Mesendoderm (in vitro differentiated cells): ENCODE measurements at regions not wholly inside any gene's neighbourhood (a gene's known extent, or its start where the extent isn't known, plus 50 kb on each side); places are given as distances from the start of the nearest gene placed in this dataset.

Experiments
- DNase-seq: peaks from one replicate; pipeline ENCODE4 v3.0.0; 2013
- H2AK5ac ChIP-seq: 2 replicates; pipeline ENCODE4 v1.6.1; 2013; ENCODE audit warnings: low read length, inconsistent platforms
- H2BK120ac ChIP-seq: 2 replicates; pipeline ENCODE4 v1.6.1; 2013; ENCODE audit warnings: low read depth, mild to moderate bottlenecking, low read length, moderate library complexity, mixed read lengths
- H2BK15ac ChIP-seq: replicated peaks from 2 replicates; pipeline ENCODE4 v1.6.1; 2013; ENCODE audit warnings: low read depth, mild to moderate bottlenecking, moderate library complexity
- H2BK5ac ChIP-seq: 2 replicates; pipeline ENCODE4 v1.6.1; 2013; ENCODE audit warnings: low read length, inconsistent platforms
- H3K18ac ChIP-seq: 2 replicates; pipeline ENCODE4 v1.6.1; 2013; ENCODE audit warnings: mild to moderate bottlenecking, low read length, mixed read lengths
- H3K23ac ChIP-seq: one replicate; pipeline ENCODE4 v1.6.1; 2013; ENCODE audit warnings: low read length
- H3K27ac ChIP-seq: 2 replicates; pipeline ENCODE4 v1.5.1; 2013; ENCODE audit warnings: low read depth, mild to moderate bottlenecking, inconsistent platforms, low read length, moderate library complexity
- H3K27me3 ChIP-seq: 2 replicates; pipeline ENCODE4 v1.6.1; 2013; ENCODE audit warnings: low read length, control low read depth, mild to moderate bottlenecking, inconsistent platforms; ENCODE audit not compliant: insufficient read depth, poor library complexity
- H3K36me3 ChIP-seq: 2 replicates; pipeline ENCODE4 v1.6.1; 2013; ENCODE audit warnings: low read length, inconsistent platforms; ENCODE audit not compliant: control insufficient read depth, insufficient read depth
- H3K4ac ChIP-seq: one replicate; pipeline ENCODE4 v1.6.1; 2013; ENCODE audit warnings: low read depth, mild to moderate bottlenecking, low read length, moderate library complexity
- H3K4me1 ChIP-seq: 2 replicates; pipeline ENCODE4 v1.6.1; 2013; ENCODE audit warnings: low read depth, low read length, inconsistent platforms; ENCODE audit not compliant: control insufficient read depth
- H3K4me2 ChIP-seq: 2 replicates; pipeline ENCODE4 v1.6.1; 2013; ENCODE audit warnings: low read length
- H3K4me3 ChIP-seq: 2 replicates; pipeline ENCODE4 v1.5.1; 2013; ENCODE audit warnings: mild to moderate bottlenecking, low read length
- H3K56ac ChIP-seq: one replicate; pipeline ENCODE4 v1.6.1; 2013; ENCODE audit warnings: low read length
- H3K79me1 ChIP-seq: 2 replicates; pipeline ENCODE4 v1.6.1; 2013; ENCODE audit warnings: low read length, inconsistent platforms
- H3K79me2 ChIP-seq: 2 replicates; pipeline ENCODE4 v1.6.1; 2013; ENCODE audit warnings: mild to moderate bottlenecking, low read length; ENCODE audit not compliant: control insufficient read depth, insufficient read depth
- H3K9ac ChIP-seq: 2 replicates; pipeline ENCODE4 v1.6.1; 2013; ENCODE audit warnings: low read length, inconsistent platforms
- H4K5ac ChIP-seq: one replicate; pipeline ENCODE4 v1.6.1; 2013; ENCODE audit warnings: low read length
- H4K8ac ChIP-seq: one replicate; pipeline ENCODE4 v1.6.1; 2013; ENCODE audit warnings: low read depth, mild to moderate bottlenecking, control low read depth, low read length, moderate library complexity
- WGBS: extraction: QIAGEN DNeasy Blood & Tissue Kit; methylation state at CpG from one replicate; pipeline ENCODE4 v1.1.7; 2013; ENCODE audit warnings: low lambda C conversion rate, missing lambda C conversion rate; ENCODE audit not compliant: insufficient coverage; ENCODE audit errors: extremely low coverage; 5-methylcytosine and 5-hydroxymethylcytosine counted together

- Histone ChIP-seq H3K56ac (no peak overlapping the region), H3K36me3 (no peaks in the 10 kb centered on the region), H4K5ac (no peak overlapping the region), H3K27ac (no peak overlapping the region), H3K4me2 (no peak overlapping the region), H3K23ac (no peak overlapping the region), H2BK15ac (no peak overlapping the region), H3K79me2 (no peaks in the 10 kb centered on the region), H3K18ac (no peak overlapping the region), H4K8ac (no peak overlapping the region), H3K27me3 (no peaks in the 10 kb centered on the region), H3K4me1 (no peaks in the 10 kb centered on the region), H2AK5ac (no peak overlapping the region), H2BK120ac (no peak overlapping the region), H3K9ac (no peak overlapping the region), H3K4me3 (no peak overlapping the region), H2BK5ac (no peak overlapping the region), H3K79me1 (no peaks in the 10 kb centered on the region), H3K4ac (no peak overlapping the region)
- DNase-seq: no peak
- no CpG with 5 or more reads among the region's 1 CpG for WGBS
Observed at GRCh38 chr13:76350399-76350798, 535.8 kb downstream of the KCTD12 start.

GRCh38 chr13:76349700-76350099, 536.5 kb downstream of the KCTD12 start:
- Histone ChIP-seq H3K79me2 (no peaks in the 10 kb centered on the region), H3K27me3 (no peaks in the 10 kb centered on the region), H3K18ac (no peak overlapping the region), H3K36me3 (no peaks in the 10 kb centered on the region), H3K9ac (no peak overlapping the region), H4K5ac (no peak overlapping the region), H3K23ac (no peak overlapping the region), H2BK15ac (no peak overlapping the region), H3K4me2 (no peak overlapping the region), H3K27ac (no peak overlapping the region), H4K8ac (no peak overlapping the region), H2BK5ac (no peak overlapping the region), H3K4me3 (no peak overlapping the region), H3K4me1 (no peaks in the 10 kb centered on the region), H2BK120ac (no peak overlapping the region), H2AK5ac (no peak overlapping the region), H3K79me1 (no peaks in the 10 kb centered on the region), H3K56ac (no peak overlapping the region), H3K4ac (no peak overlapping the region)
- no peak for DNase-seq
- no CpG with 5 or more reads among the region's 2 CpGs for WGBS

- no peak for DNase-seq
- Histone ChIP-seq H2AK5ac (no peak overlapping the region), H3K27me3 (no peaks in the 10 kb centered on the region), H3K27ac (no peak overlapping the region), H2BK15ac (no peak overlapping the region), H4K5ac (no peak overlapping the region), H3K4me3 (no peak overlapping the region), H2BK120ac (no peak overlapping the region), H3K56ac (no peak overlapping the region), H3K4ac (no peak overlapping the region), H3K23ac (no peak overlapping the region), H3K18ac (no peak overlapping the region), H3K36me3 (no peaks in the 10 kb centered on the region), H3K79me1 (no peaks in the 10 kb centered on the region), H3K9ac (no peak overlapping the region), H3K4me1 (no peaks in the 10 kb centered on the region), H3K4me2 (no peak overlapping the region), H4K8ac (no peak overlapping the region), H3K79me2 (no peaks in the 10 kb centered on the region), H2BK5ac (no peak overlapping the region)
- no CpG with 5 or more reads among the region's 2 CpGs for WGBS
Observed at GRCh38 chr13:76339649-76340048, 546.6 kb downstream of the KCTD12 start.

GRCh38 chr13:76338003-76338402, 548.2 kb downstream of the KCTD12 start:
- H3K79me2 ChIP-seq: no peaks in the 10 kb centered on the region
- no peak overlapping the region for H2BK120ac ChIP-seq
- H2BK5ac ChIP-seq: no peak overlapping the region
- H3K4me1 ChIP-seq: no peaks in the 10 kb centered on the region
- no peak overlapping the region for H3K27ac ChIP-seq
- H3K18ac ChIP-seq: no peak overlapping the region
- WGBS: no CpG with 5 or more reads among the region's 2 CpGs
- no peak overlapping the region for H3K4me3 ChIP-seq
- H3K27me3 ChIP-seq: no peaks in the 10 kb centered on the region
- no peak overlapping the region for H3K23ac ChIP-seq
- no peaks in the 10 kb centered on the region for H3K79me1 ChIP-seq
- no peak overlapping the region for H3K56ac ChIP-seq
- no peak overlapping the region for H3K4ac ChIP-seq
- no peaks in the 10 kb centered on the region for H3K36me3 ChIP-seq
- H3K4me2 ChIP-seq: no peak overlapping the region
- no peak overlapping the region for H4K5ac ChIP-seq
- H2AK5ac ChIP-seq: no peak overlapping the region
- H3K9ac ChIP-seq: no peak overlapping the region
- H4K8ac ChIP-seq: no peak overlapping the region
- H2BK15ac ChIP-seq: no peak overlapping the region
- DNase-seq: no peak

- H3K56ac ChIP-seq: no peak overlapping the region
- no peak overlapping the region for H2AK5ac ChIP-seq
- no peaks in the 10 kb centered on the region for H3K79me2 ChIP-seq
- no peak overlapping the region for H3K23ac ChIP-seq
- no CpG with 5 or more reads among the region's 2 CpGs for WGBS
- no peak for DNase-seq
- no peaks in the 10 kb centered on the region for H3K36me3 ChIP-seq
- H3K27me3 ChIP-seq: no peaks in the 10 kb centered on the region
- no peaks in the 10 kb centered on the region for H3K4me1 ChIP-seq
- no peak overlapping the region for H3K4ac ChIP-seq
- H3K79me1 ChIP-seq: no peaks in the 10 kb centered on the region
- H2BK15ac ChIP-seq: no peak overlapping the region
- no peak overlapping the region for H3K18ac ChIP-seq
- no peak overlapping the region for H2BK5ac ChIP-seq
- H4K8ac ChIP-seq: no peak overlapping the region
- no peak overlapping the region for H3K4me3 ChIP-seq
- no peak overlapping the region for H3K4me2 ChIP-seq
- no peak overlapping the region for H3K27ac ChIP-seq
- H2BK120ac ChIP-seq: no peak overlapping the region
- H4K5ac ChIP-seq: no peak overlapping the region
- no peak overlapping the region for H3K9ac ChIP-seq
Observed at GRCh38 chr13:76336889-76337844, 549.0 kb downstream of the KCTD12 start.

GRCh38 chr13:76335463-76335862, 550.7 kb downstream of the KCTD12 start:
- no peak overlapping the region for H3K18ac ChIP-seq
- no peaks in the 10 kb centered on the region for H3K4me1 ChIP-seq
- H4K5ac ChIP-seq: no peak overlapping the region
- H3K9ac ChIP-seq: no peak overlapping the region
- no peak overlapping the region for H3K4ac ChIP-seq
- no peak overlapping the region for H3K56ac ChIP-seq
- H3K36me3 ChIP-seq: no peaks in the 10 kb centered on the region
- H4K8ac ChIP-seq: no peak overlapping the region
- H2BK15ac ChIP-seq: no peak overlapping the region
- no peaks in the 10 kb centered on the region for H3K79me2 ChIP-seq
- H2BK120ac ChIP-seq: no peak overlapping the region
- H2AK5ac ChIP-seq: no peak overlapping the region
- H3K4me3 ChIP-seq: no peak overlapping the region
- no peak overlapping the region for H2BK5ac ChIP-seq
- H3K23ac ChIP-seq: no peak overlapping the region
- no peak overlapping the region for H3K27ac ChIP-seq
- no peak overlapping the region for H3K4me2 ChIP-seq
- no peaks in the 10 kb centered on the region for H3K79me1 ChIP-seq
- no peaks in the 10 kb centered on the region for H3K27me3 ChIP-seq
- no peak for DNase-seq
